Endothelial cell (in vitro differentiated cells): ENCODE measurements at regions not wholly inside any gene's neighbourhood (a gene's known extent, or its start where the extent isn't known, plus 50 kb on each side); places are given as distances from the start of the nearest gene placed in this dataset.

Experiments
- DNase-seq: peaks from one replicate; pipeline ENCODE4 v3.0.0; 2021; ENCODE audit warnings: low spot score
- H3K27ac Mint-ChIP-seq: one replicate; pipeline ENCODE4 v1.8.0; 2021; ENCODE audit warnings: mixed read lengths, inconsistent platforms; ENCODE audit not compliant: unreplicated experiment
- H3K27me3 Mint-ChIP-seq: one replicate; pipeline ENCODE4 v1.8.0; 2021; ENCODE audit warnings: mild to moderate bottlenecking, moderate library complexity, mixed read lengths, inconsistent platforms; ENCODE audit not compliant: unreplicated experiment
- H3K36me3 Mint-ChIP-seq: one replicate; pipeline ENCODE4 v1.8.0; 2021; ENCODE audit warnings: mild to moderate bottlenecking, low read depth, mixed read lengths, inconsistent platforms; ENCODE audit not compliant: unreplicated experiment
- H3K4me1 Mint-ChIP-seq: one replicate; pipeline ENCODE4 v1.8.0; 2021; ENCODE audit warnings: mild to moderate bottlenecking, mixed read lengths, inconsistent platforms; ENCODE audit not compliant: unreplicated experiment
- H3K4me3 Mint-ChIP-seq: one replicate; pipeline ENCODE4 v1.8.0; 2021; ENCODE audit warnings: mild to moderate bottlenecking, mixed read lengths, inconsistent platforms; ENCODE audit not compliant: unreplicated experiment
- H3K9me3 Mint-ChIP-seq: one replicate; pipeline ENCODE4 v1.8.0; 2021; ENCODE audit warnings: mixed read lengths, inconsistent platforms; ENCODE audit not compliant: unreplicated experiment
- TF ChIP-seq, protein P1 (sequence below): fragments of 200-600 bp; sonication (generic); IDR thresholded peaks from one replicate; pipeline ENCODE4 v1.5.0; 2021; ENCODE audit warnings: antibody characterized with exemption; ENCODE audit not compliant: unreplicated experiment

DNA sequence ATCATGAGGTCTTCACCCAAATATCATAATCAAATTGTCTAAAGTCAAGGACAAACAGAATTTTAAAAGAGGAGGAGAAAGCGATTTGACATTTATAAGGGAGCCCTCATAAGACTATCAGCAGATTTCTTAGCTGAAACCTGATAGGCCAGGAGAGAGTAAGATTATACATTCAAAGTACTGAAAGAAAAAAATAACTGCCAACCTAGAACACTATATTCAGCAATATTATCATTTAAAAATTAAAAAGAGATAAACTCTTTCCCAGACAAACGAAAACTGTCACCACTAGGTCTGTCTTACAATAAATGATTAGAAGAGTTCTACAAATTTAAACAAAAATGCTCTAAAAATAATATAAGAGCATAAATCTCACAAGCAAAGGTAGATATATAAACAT lies 154.1 kb upstream of the TMEM106B start:
- Mint-ChIP-seq H3K27ac (no peak overlapping the region), H3K27me3 (peaks cover 1% of the 10 kb centered on the region), H3K36me3 (no peaks in the 10 kb centered on the region), H3K4me3 (no peak overlapping the region), H3K9me3 (no peaks in the 10 kb centered on the region), H3K4me1 (no peaks in the 10 kb centered on the region)
- no peak for DNase-seq
- TF ChIP-seq, protein P1, sequence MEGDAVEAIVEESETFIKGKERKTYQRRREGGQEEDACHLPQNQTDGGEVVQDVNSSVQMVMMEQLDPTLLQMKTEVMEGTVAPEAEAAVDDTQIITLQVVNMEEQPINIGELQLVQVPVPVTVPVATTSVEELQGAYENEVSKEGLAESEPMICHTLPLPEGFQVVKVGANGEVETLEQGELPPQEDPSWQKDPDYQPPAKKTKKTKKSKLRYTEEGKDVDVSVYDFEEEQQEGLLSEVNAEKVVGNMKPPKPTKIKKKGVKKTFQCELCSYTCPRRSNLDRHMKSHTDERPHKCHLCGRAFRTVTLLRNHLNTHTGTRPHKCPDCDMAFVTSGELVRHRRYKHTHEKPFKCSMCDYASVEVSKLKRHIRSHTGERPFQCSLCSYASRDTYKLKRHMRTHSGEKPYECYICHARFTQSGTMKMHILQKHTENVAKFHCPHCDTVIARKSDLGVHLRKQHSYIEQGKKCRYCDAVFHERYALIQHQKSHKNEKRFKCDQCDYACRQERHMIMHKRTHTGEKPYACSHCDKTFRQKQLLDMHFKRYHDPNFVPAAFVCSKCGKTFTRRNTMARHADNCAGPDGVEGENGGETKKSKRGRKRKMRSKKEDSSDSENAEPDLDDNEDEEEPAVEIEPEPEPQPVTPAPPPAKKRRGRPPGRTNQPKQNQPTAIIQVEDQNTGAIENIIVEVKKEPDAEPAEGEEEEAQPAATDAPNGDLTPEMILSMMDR, result no peak

- DNase-seq, result no peak
These were observed 149.0 kb upstream of the TMEM106B start for GRCh38 chr7:12062062-12062461.

DNA sequence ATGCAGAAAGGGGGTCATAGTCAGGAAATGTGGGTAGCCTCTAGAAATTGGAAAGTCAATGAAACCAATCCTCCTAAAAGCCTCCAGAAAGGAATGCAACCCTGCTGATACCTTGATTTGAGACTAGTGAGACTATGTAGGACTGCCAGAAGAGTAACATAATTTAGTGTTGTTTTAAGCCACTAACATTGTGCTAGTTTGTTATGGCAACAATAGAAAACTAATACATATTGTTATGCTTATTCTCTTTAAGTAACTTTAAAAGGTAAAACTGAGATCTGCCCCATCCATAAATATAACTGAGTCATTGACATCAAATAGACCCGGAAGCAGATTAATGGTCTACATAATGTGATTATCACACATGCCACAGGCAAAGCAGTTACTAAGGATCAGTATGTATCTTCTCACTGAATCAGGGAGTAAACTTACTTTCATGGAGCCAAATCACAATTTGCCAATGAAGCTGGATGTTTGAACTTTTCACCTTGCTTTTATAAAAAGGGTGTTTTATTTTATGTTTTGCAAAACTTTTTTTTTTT lies 146.4 kb upstream of the TMEM106B start:
- Mint-ChIP-seq H3K4me3 (no peak overlapping the region), H3K9me3 (no peaks in the 10 kb centered on the region)

More at GRCh38 chr7:12062062-12062461, 149.0 kb upstream of the TMEM106B start:
- H3K27me3 Mint-ChIP-seq, result no peaks in the 10 kb centered on the region
- no peaks in the 10 kb centered on the region for H3K9me3 Mint-ChIP-seq
- no peak overlapping the region for H3K27ac Mint-ChIP-seq
- no peaks in the 10 kb centered on the region for H3K4me1 Mint-ChIP-seq
- TF ChIP-seq, protein P1, result peak; percentile 39
- H3K36me3 Mint-ChIP-seq, result no peaks in the 10 kb centered on the region
- no peak overlapping the region for H3K4me3 Mint-ChIP-seq

GRCh38 chr7:12066004-12066403 lies 145.1 kb upstream of the TMEM106B start:
- no peaks in the 10 kb centered on the region for H3K4me1 Mint-ChIP-seq

More for the DNA sequence above, 146.4 kb upstream of the TMEM106B start:
- Mint-ChIP-seq H3K27me3 (no peaks in the 10 kb centered on the region), H3K4me1 (no peaks in the 10 kb centered on the region), H3K36me3 (no peaks in the 10 kb centered on the region), H3K27ac (no peak overlapping the region)
- DNase-seq, result no peak
- TF ChIP-seq, protein P1, result no peak

DNA sequence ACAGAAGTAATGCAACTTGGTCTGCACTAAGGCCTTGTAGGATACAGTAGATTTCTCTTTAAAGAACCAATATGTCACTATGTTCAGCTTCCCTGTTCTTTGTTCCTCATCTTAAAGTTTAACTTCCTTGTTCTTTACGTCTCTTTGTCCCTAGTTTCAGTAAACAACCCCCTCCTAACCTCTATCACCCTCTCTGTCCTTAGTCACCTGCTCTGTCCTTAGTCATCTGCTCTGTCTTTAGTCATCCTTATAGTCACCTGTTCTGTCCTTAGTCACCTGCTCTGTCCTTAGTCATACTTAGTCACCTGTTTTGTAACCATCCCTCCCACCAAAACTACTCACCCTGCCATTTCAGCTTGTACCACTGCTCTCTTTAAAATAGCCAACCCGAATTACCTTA lies 144.6 kb upstream of the TMEM106B start:
- TF ChIP-seq, protein P1, result no peak
- no peak for DNase-seq
- no peaks in the 10 kb centered on the region for H3K9me3 Mint-ChIP-seq
- H3K4me1 Mint-ChIP-seq, result no peaks in the 10 kb centered on the region
- no peaks in the 10 kb centered on the region for H3K27me3 Mint-ChIP-seq
- no peak overlapping the region for H3K4me3 Mint-ChIP-seq
- no peaks in the 10 kb centered on the region for H3K36me3 Mint-ChIP-seq
- no peak overlapping the region for H3K27ac Mint-ChIP-seq

More at GRCh38 chr7:12066004-12066403, 145.1 kb upstream of the TMEM106B start:
- no peak overlapping the region for H3K4me3 Mint-ChIP-seq
- no peak overlapping the region for H3K27ac Mint-ChIP-seq
- TF ChIP-seq, protein P1, result no peak
- H3K36me3 Mint-ChIP-seq, result no peaks in the 10 kb centered on the region
- no peaks in the 10 kb centered on the region for H3K27me3 Mint-ChIP-seq
- DNase-seq, result no peak
- H3K9me3 Mint-ChIP-seq, result no peaks in the 10 kb centered on the region
